Sigmoid colon (tissue), 6 donors: ENCODE measurements at regions not wholly inside any gene's neighbourhood (a gene's known extent, or its start where the extent isn't known, plus 50 kb on each side); places are given as distances from the start of the nearest gene placed in this dataset.

Experiments
- DNase-seq: peaks from one replicate; pipeline ENCODE4 v3.0.0-alpha.2; 2019
- H3K27ac ChIP-seq, 4 donors: fragments of 200-600 bp; sonication (generic); one replicate each; pipeline ENCODE4 v1.5.1; 2016 to 2019; ENCODE audit warnings: mild to moderate bottlenecking in 1 of 4
- H3K27me3 ChIP-seq, 3 donors: fragments of 200-600 bp; sonication (generic); one replicate each; pipeline ENCODE4 v1.5.1; 2019; ENCODE audit warnings: mild to moderate bottlenecking in 1 of 3
- H3K36me3 ChIP-seq, 4 donors: fragments of 200-600 bp; sonication (generic); one replicate each; pipeline ENCODE4 v1.5.1; 2016 to 2019
- H3K4me1 ChIP-seq, 4 donors: fragments of 200-600 bp; sonication (generic); one replicate each; pipeline ENCODE4 v1.5.1; 2017 to 2019
- H3K4me3 ChIP-seq, 4 donors: fragments of 200-600 bp; sonication (generic); one replicate each; pipeline ENCODE4 v1.5.1; 2017 to 2019; ENCODE audit warnings: mild to moderate bottlenecking in 2 of 4, moderate library complexity in 1 of 4
- H3K9me3 ChIP-seq, 4 donors: fragments of 200-600 bp in 3 of 4; sonication (generic) in 3 of 4; one replicate each; pipeline versions ENCODE4 v1.5.1 to v1.6.1; 2013 to 2019
- CTCF ChIP-seq, 4 experiments: fragments of 450-650 bp in 3 of 4; fragments of 200-600 bp in 1 of 4; IDR thresholded peaks; one replicate each; pipeline ENCODE4 v1.5.1; 2016 to 2019; ENCODE audit warnings: antibody characterized with exemption in 4 of 4, mild to moderate bottlenecking in 3 of 4, moderate library complexity in 2 of 4
- EP300 ChIP-seq, 4 donors: sonication (generic); formaldehyde crosslinking; IDR thresholded peaks; one replicate each; pipeline ENCODE4 v1.6.1; 2017; ENCODE audit warnings: antibody characterized with exemption in 4 of 4
- POLR2A ChIP-seq, 2 donors: fragments of 450-650 bp; IDR thresholded peaks; one replicate each; pipeline ENCODE4 v1.6.1; 2016; ENCODE audit warnings: antibody characterized with exemption in 2 of 2, mild to moderate bottlenecking in 2 of 2, moderate library complexity in 2 of 2
- POLR2AphosphoS5 ChIP-seq, 4 donors: sonication (generic); formaldehyde crosslinking; IDR thresholded peaks; one replicate each; pipeline ENCODE4 v1.6.1; 2017; ENCODE audit warnings: antibody characterized with exemption in 4 of 4
- WGBS, 2 donors: extraction: QIAGEN DNeasy Blood & Tissue Kit; methylation state at CpG; one replicate each; pipeline ENCODE4 v1.1.7; 2013; 5-methylcytosine and 5-hydroxymethylcytosine counted together
- intact Hi-C: fragments of 100-400 bp; cut with DNase I; formaldehyde crosslinking; loops from one replicate; pipeline ENCODE4 v1.15.1; 2023
- donor health status: healthy with polysubstance abuse.
- donor health status: healthy.

- Histone ChIP-seq H3K9me3 (no peaks in the 10 kb centered on the region), H3K4me3 (no peak overlapping the region), H3K4me1 (no peaks in the 10 kb centered on the region), H3K27ac (no peak overlapping the region), H3K27me3 (no peaks in the 10 kb centered on the region), H3K36me3 (no peaks in the 10 kb centered on the region)
- TF ChIP-seq POLR2A (IDR thresholded peaks at IDR 0.05) (no peak), POLR2AphosphoS5 (IDR thresholded peaks at IDR 0.05) (no peak), CTCF (IDR thresholded peaks at IDR 0.05) (no peak), EP300 (IDR thresholded peaks at IDR 0.05) (no peak)
- WGBS, 2 donors, result 78 to 80% methylated on average over 1 of the region's 1 CpG
- intact Hi-C loops, result no loop called here
- DNase-seq, result no peak
Observed at GRCh38 chr5:165325221-165325620, 1819.8 kb downstream of the MAT2B start.

- no peak for TF ChIP-seq CTCF (IDR thresholded peaks at IDR 0.05)
- TF ChIP-seq EP300 (IDR thresholded peaks at IDR 0.05), result no peak
- no peak for TF ChIP-seq POLR2AphosphoS5 (IDR thresholded peaks at IDR 0.05)
- no peak for TF ChIP-seq POLR2A (IDR thresholded peaks at IDR 0.05)
- Histone ChIP-seq H3K4me1 (no peaks in the 10 kb centered on the region), H3K27ac (no peak overlapping the region), H3K36me3 (no peaks in the 10 kb centered on the region), H3K4me3 (no peak overlapping the region), H3K27me3 (no peaks in the 10 kb centered on the region), H3K9me3 (no peaks in the 10 kb centered on the region)
- no peak for DNase-seq
- 92 to 95% methylated on average over 2 of the region's 2 CpGs for WGBS, 2 donors
- intact Hi-C loops, result no loop called here
Observed at GRCh38 chr5:165327631-165328030, 1822.2 kb downstream of the MAT2B start.

GRCh38 chr5:165328846-165329245, 1823.4 kb downstream of the MAT2B start:
- Histone ChIP-seq H3K36me3 (no peaks in the 10 kb centered on the region), H3K4me1 (no peaks in the 10 kb centered on the region), H3K27ac (no peak overlapping the region), H3K4me3 (no peak overlapping the region), H3K27me3 (no peaks in the 10 kb centered on the region), H3K9me3 (no peaks in the 10 kb centered on the region)
- TF ChIP-seq EP300 (IDR thresholded peaks at IDR 0.05) (no peak), CTCF (IDR thresholded peaks at IDR 0.05) (no peak), POLR2A (IDR thresholded peaks at IDR 0.05) (no peak), POLR2AphosphoS5 (IDR thresholded peaks at IDR 0.05) (no peak)
- no peak for DNase-seq
- intact Hi-C loops, result no loop called here

GRCh38 chr5:165333623-165334022, 1828.2 kb downstream of the MAT2B start:
- TF ChIP-seq EP300 (IDR thresholded peaks at IDR 0.05) (no peak), POLR2AphosphoS5 (IDR thresholded peaks at IDR 0.05) (no peak), POLR2A (IDR thresholded peaks at IDR 0.05) (no peak), CTCF (IDR thresholded peaks at IDR 0.05) (no peak)
- 92 to 93% methylated on average over 3 of the region's 3 CpGs for WGBS, 2 donors

GRCh38 chr5:165334201-165334600, 1828.8 kb downstream of the MAT2B start:
- Histone ChIP-seq H3K4me1 (no peaks in the 10 kb centered on the region), H3K9me3 (no peaks in the 10 kb centered on the region), H3K27ac (no peak overlapping the region), H3K4me3 (no peak overlapping the region), H3K27me3 (no peaks in the 10 kb centered on the region), H3K36me3 (no peaks in the 10 kb centered on the region)
- 29 to 49% methylated on average over 2 of the region's 2 CpGs for WGBS, 2 donors
- no peak for TF ChIP-seq EP300 (IDR thresholded peaks at IDR 0.05)
- TF ChIP-seq POLR2AphosphoS5 (IDR thresholded peaks at IDR 0.05), result no peak
- TF ChIP-seq POLR2A (IDR thresholded peaks at IDR 0.05), result no peak
- no peak for TF ChIP-seq CTCF (IDR thresholded peaks at IDR 0.05)
- intact Hi-C loops, result no loop called here
- DNase-seq, result no peak

More at GRCh38 chr5:165333623-165334022, 1828.2 kb downstream of the MAT2B start:
- DNase-seq, result no peak
- Histone ChIP-seq H3K27ac (no peak overlapping the region), H3K4me3 (no peak overlapping the region), H3K27me3 (no peaks in the 10 kb centered on the region), H3K36me3 (no peaks in the 10 kb centered on the region), H3K4me1 (no peaks in the 10 kb centered on the region), H3K9me3 (no peaks in the 10 kb centered on the region)
- intact Hi-C loops, result no loop called here
